Ovary (tissue), 7 donors: ENCODE measurements at regions not wholly inside any gene's neighbourhood (a gene's known extent, or its start where the extent isn't known, plus 50 kb on each side); places are given as distances from the start of the nearest gene placed in this dataset.

Source experiments
- DNase-seq, 5 donors: peaks; one replicate each; pipeline ENCODE4 v3.0.0-alpha.2; 2019 to 2020
- H3K27ac ChIP-seq, 2 donors: fragments of 200-600 bp; one replicate each; pipeline versions ENCODE4 v1.5.1 to v1.8.0; 2019 to 2022
- H3K27me3 ChIP-seq: fragments of 200-600 bp; one replicate; pipeline ENCODE4 v1.8.0; 2022
- H3K36me3 ChIP-seq: fragments of 200-600 bp; sonication (generic); one replicate; pipeline ENCODE4 v1.5.1; 2019
- H3K4me1 ChIP-seq: one replicate; pipeline ENCODE4 v1.8.1; 2013; ENCODE audit warnings: mild to moderate bottlenecking, moderate library complexity; ENCODE audit not compliant: insufficient read depth
- H3K4me3 ChIP-seq: fragments of 200-600 bp; sonication (generic); one replicate; pipeline ENCODE4 v1.5.1; 2017
- H3K9me3 ChIP-seq, 2 donors: fragments of 200-600 bp in 1 of 2; sonication (generic) in 1 of 2; one replicate each; pipeline versions ENCODE4 v1.5.1 to v1.8.1; 2013 to 2019; ENCODE audit warnings: mild to moderate bottlenecking in 1 of 2, moderate library complexity in 1 of 2
- CTCF ChIP-seq, 3 donors: fragments of 450-650 bp in 2 of 3; fragments of 200-600 bp in 1 of 3; IDR thresholded peaks; one replicate each; pipeline versions ENCODE4 v1.5.1 to v1.8.0; 2016 to 2022; ENCODE audit warnings: antibody characterized with exemption in 3 of 3, mild to moderate bottlenecking in 1 of 3
- EP300 ChIP-seq: sonication (generic); formaldehyde crosslinking; IDR thresholded peaks from one replicate; pipeline ENCODE4 v1.6.1; 2017; ENCODE audit warnings: antibody characterized with exemption
- POLR2A ChIP-seq: fragments of 450-650 bp; IDR thresholded peaks from one replicate; pipeline ENCODE4 v1.6.1; 2017; ENCODE audit warnings: antibody characterized with exemption, mild to moderate bottlenecking, moderate library complexity
- WGBS, 3 donors: extraction: QIAGEN DNeasy Blood & Tissue Kit in 1 of 3; methylation state at CpG; one replicate each; pipeline versions ENCODE4 v1.1.5 to v1.1.7; 2013 to 2017; 5-methylcytosine and 5-hydroxymethylcytosine counted together
- intact Hi-C, 4 donors: fragments of 100-400 bp; cut with DNase I; formaldehyde crosslinking; loops; one replicate each; pipeline versions ENCODE4 v1.11.0 to v1.15.1; 2022 to 2023
- donor health status: DM: no; HTN: no; CAD: no; lungs with moderate emphysema.
- donor health status: DM: no; HTN: no; CAD: no.
- donor health status: Bipolar disorder and iron deficiency.
- donor health status: DM: no; HTN: no; CAD: no.
- donor health status: DM: yes; HTN: yes; CAD: no.

- Histone ChIP-seq H3K36me3 (no peaks in the 10 kb centered on the region), H3K27me3 (no peaks in the 10 kb centered on the region), H3K9me3 (no peaks in the 10 kb centered on the region), H3K27ac (no peak overlapping the region), H3K4me3 (no peak overlapping the region), H3K4me1 (no peaks in the 10 kb centered on the region)
- no peak for DNase-seq
- intact Hi-C loops = no loop called here
- 91 to 94% (median 92%) methylated on average over 2 of the region's 2 CpGs for WGBS, 3 donors
- TF ChIP-seq POLR2A = no peak
- TF ChIP-seq EP300 = no peak
- TF ChIP-seq CTCF (IDR thresholded peaks at IDR 0.05) = no peak
Measured at GRCh38 chr1:80751204-80751603, 1049.5 kb upstream of the ADGRL2 start.

- TF ChIP-seq POLR2A = no peak
- no peak for TF ChIP-seq CTCF (IDR thresholded peaks at IDR 0.05)
- TF ChIP-seq EP300 = no peak
- DNase-seq = no peak
- Histone ChIP-seq H3K36me3 (no peaks in the 10 kb centered on the region), H3K9me3 (no peaks in the 10 kb centered on the region), H3K4me3 (no peak overlapping the region), H3K27ac (no peak overlapping the region), H3K27me3 (no peaks in the 10 kb centered on the region), H3K4me1 (no peaks in the 10 kb centered on the region)
- WGBS, 3 donors = 82 to 92% (median 91%) methylated on average over 3 of the region's 3 CpGs
- intact Hi-C loops = no loop called here
Measured at GRCh38 chr1:80731241-80731894, 1069.4 kb upstream of the ADGRL2 start.

- H3K27ac ChIP-seq = no peak overlapping the region
- H3K9me3 ChIP-seq = no peaks in the 10 kb centered on the region
- no peak for DNase-seq
- H3K4me1 ChIP-seq = no peaks in the 10 kb centered on the region
- no peak overlapping the region for H3K4me3 ChIP-seq
- intact Hi-C loops = no loop called here
- H3K36me3 ChIP-seq = no peaks in the 10 kb centered on the region
- TF ChIP-seq CTCF (IDR thresholded peaks at IDR 0.05) (no peak), EP300 (no peak), POLR2A (no peak)
- 85 to 100% (median 95%) methylated on average over 2 of the region's 2 CpGs for whole genome bisulfite sequencing, 3 donors
- H3K27me3 ChIP-seq = no peaks in the 10 kb centered on the region
Measured at GRCh38 chr1:80722611-80723010, 1078.1 kb upstream of the ADGRL2 start.

GRCh38 chr1:80706526-80706925 lies 1094.2 kb upstream of the ADGRL2 start:
- no peak overlapping the region for H3K4me3 ChIP-seq
- no peak overlapping the region for H3K27ac ChIP-seq
- no peaks in the 10 kb centered on the region for H3K36me3 ChIP-seq
- intact Hi-C loops = no loop called here
- no peak for DNase-seq
- TF ChIP-seq CTCF (IDR thresholded peaks at IDR 0.05) = no peak
- no peak for TF ChIP-seq POLR2A
- WGBS, 3 donors = 88 to 95% (median 94%) methylated on average over 1 of the region's 1 CpG
- no peaks in the 10 kb centered on the region for H3K4me1 ChIP-seq
- no peaks in the 10 kb centered on the region for H3K27me3 ChIP-seq
- no peaks in the 10 kb centered on the region for H3K9me3 ChIP-seq
